Heart left ventricle (tissue), 13 donors: ENCODE measurements at regions not wholly inside any gene's neighbourhood (a gene's known extent, or its start where the extent isn't known, plus 50 kb on each side); places are given as distances from the start of the nearest gene placed in this dataset.

ENCODE experiments used
- POLR2A ChIP-seq, 2 donors: fragments of 450-650 bp; IDR thresholded peaks; one replicate each; pipeline ENCODE4 v1.6.1; 2017; ENCODE audit warnings: antibody characterized with exemption in 2 of 2, mild to moderate bottlenecking in 2 of 2, moderate library complexity in 2 of 2
- TF ChIP-seq, protein P1 (sequence below), 12 donors: fragments of 200-600 bp; sonication (generic) in 4 of 12; IDR thresholded peaks; one replicate each; pipeline versions ENCODE4 v1.5.0 to v1.8.0; 2018 to 2022; ENCODE audit warnings: antibody characterized with exemption in 12 of 12, mild to moderate bottlenecking in 5 of 12
- donor health status: ischemic (EF 13 %, LVEDD 7.1; RV severe dilation, severe dysfunction).
- donor health status: DM: no; HTN: yes; CAD: no.
- donor health status: DM: no; HTN: no; CAD: no.
- donor health status: ischemic (EF 25% LVEDD 6.9; RV normal size, moderate dysfunction).
- donor health status: ischemic (EF 25% LVEDD 5.7; RV mildly dilated, moderate dysfunction).
- donor health status: ischemic (EF 35%, LVEDD 5.7; RV mildly dilated, moderate dysfunction).
- donor health status: nonischemic (EF 11% LVEDD 7.7; RV severe dilation, severe dysfunction).
- donor health status: DM: yes; HTN: yes; CAD: no.
- donor health status: PGD.
- donor health status: ischemic (EF 29% LVEDD 5.4; RV normal size, mild dysfunction).
- donor health status: nonischemic (EF 23%, LVEDD 6.1; RV moderate dilation, normal function).

DNA sequence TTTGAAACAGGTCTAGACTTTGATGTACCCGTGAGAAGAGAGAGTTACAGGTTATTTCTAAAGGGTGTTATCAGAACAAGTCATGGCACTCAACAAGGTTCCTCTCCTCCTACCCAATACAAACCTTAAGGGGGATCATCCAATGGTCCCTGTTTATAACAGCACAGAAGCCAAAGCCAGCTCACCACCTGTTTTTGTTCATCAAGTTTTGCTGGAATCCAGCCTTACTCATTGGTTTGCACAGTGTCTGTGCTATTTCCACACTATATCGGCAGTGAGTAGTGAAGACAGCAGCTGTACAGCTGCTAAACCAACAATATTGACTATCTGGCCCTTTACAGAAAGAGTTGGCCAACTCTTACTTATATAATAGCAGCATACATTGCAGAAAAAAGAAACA, 262.1 kb upstream of the STS start:
- TF ChIP-seq POLR2A (IDR thresholded peaks at IDR 0.05), result no peak
- TF ChIP-seq, protein P1, sequence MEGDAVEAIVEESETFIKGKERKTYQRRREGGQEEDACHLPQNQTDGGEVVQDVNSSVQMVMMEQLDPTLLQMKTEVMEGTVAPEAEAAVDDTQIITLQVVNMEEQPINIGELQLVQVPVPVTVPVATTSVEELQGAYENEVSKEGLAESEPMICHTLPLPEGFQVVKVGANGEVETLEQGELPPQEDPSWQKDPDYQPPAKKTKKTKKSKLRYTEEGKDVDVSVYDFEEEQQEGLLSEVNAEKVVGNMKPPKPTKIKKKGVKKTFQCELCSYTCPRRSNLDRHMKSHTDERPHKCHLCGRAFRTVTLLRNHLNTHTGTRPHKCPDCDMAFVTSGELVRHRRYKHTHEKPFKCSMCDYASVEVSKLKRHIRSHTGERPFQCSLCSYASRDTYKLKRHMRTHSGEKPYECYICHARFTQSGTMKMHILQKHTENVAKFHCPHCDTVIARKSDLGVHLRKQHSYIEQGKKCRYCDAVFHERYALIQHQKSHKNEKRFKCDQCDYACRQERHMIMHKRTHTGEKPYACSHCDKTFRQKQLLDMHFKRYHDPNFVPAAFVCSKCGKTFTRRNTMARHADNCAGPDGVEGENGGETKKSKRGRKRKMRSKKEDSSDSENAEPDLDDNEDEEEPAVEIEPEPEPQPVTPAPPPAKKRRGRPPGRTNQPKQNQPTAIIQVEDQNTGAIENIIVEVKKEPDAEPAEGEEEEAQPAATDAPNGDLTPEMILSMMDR (IDR thresholded peaks at IDR 0.05), result no peak
